ENCODE measurements at regions not wholly inside any gene's neighbourhood (a gene's known extent, or its start where the extent isn't known, plus 50 kb on each side); places are given as distances from the start of the nearest gene placed in this dataset.

DNA sequence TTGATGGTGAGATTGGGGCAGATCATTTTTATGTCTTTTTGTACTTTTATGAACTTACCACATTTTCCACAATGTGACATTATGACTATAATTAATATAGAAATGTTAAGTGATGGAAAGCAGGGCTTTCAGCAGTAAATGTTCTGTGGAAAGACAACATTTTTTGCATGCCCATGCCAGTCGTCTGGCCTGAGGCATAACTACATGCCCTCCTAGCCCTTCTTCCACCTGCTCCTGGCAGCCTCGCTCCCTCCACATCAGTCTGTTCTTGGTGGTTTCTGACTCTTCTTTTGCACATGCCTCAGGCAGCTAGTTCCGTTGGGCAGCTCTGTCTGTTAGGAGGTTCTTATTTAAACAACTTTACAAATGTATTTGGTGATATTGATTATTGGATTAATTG is 182.0 kb upstream of the TWIST2 start:
- H3K4me3 ChIP-seq (ENCODE audit: control insufficient read depth, low read depth, low read length): no peak overlapping the region
- no peak for DNase-seq (ENCODE audit: low read depth)
- TF ChIP-seq, protein P1, sequence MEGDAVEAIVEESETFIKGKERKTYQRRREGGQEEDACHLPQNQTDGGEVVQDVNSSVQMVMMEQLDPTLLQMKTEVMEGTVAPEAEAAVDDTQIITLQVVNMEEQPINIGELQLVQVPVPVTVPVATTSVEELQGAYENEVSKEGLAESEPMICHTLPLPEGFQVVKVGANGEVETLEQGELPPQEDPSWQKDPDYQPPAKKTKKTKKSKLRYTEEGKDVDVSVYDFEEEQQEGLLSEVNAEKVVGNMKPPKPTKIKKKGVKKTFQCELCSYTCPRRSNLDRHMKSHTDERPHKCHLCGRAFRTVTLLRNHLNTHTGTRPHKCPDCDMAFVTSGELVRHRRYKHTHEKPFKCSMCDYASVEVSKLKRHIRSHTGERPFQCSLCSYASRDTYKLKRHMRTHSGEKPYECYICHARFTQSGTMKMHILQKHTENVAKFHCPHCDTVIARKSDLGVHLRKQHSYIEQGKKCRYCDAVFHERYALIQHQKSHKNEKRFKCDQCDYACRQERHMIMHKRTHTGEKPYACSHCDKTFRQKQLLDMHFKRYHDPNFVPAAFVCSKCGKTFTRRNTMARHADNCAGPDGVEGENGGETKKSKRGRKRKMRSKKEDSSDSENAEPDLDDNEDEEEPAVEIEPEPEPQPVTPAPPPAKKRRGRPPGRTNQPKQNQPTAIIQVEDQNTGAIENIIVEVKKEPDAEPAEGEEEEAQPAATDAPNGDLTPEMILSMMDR (conservative IDR thresholded peaks at IDR 0.05; ENCODE audit: control insufficient read depth, insufficient read depth, low read depth, low read length): no peak

DNA sequence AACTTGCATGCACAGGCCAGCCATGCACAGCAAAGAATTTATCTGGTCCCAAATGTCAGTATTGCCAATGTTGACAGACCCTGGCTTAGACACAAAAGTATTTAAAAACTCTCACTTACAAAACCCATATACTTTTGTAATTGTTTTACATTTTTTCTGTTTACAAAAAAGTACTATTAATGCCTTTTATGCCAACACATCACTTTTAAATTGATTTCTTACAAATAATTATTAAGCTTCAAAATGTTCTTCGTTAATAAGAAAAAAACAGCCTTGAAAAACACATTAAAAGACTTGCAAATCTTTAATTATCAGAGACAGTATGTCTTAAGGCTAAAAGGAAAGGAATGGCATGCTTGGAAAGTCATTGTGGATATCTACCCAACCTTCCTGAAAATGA is 181.3 kb upstream of the TWIST2 start:
- no peak for DNase-seq (ENCODE audit: low read depth)
- no peak overlapping the region for H3K4me3 ChIP-seq (ENCODE audit: control insufficient read depth, low read depth, low read length)
- TF ChIP-seq, protein P1 (conservative IDR thresholded peaks at IDR 0.05; ENCODE audit: control insufficient read depth, insufficient read depth, low read depth, low read length): no peak

GRCh38 chr2:238667008-238667407 is 180.9 kb upstream of the TWIST2 start:
- DNase-seq (ENCODE audit: low read depth): peak; percentile 99
- H3K4me3 ChIP-seq (ENCODE audit: control insufficient read depth, low read depth, low read length): no peak overlapping the region
- TF ChIP-seq, protein P1 (conservative IDR thresholded peaks at IDR 0.05; ENCODE audit: control insufficient read depth, insufficient read depth, low read depth, low read length): no peak

DNA sequence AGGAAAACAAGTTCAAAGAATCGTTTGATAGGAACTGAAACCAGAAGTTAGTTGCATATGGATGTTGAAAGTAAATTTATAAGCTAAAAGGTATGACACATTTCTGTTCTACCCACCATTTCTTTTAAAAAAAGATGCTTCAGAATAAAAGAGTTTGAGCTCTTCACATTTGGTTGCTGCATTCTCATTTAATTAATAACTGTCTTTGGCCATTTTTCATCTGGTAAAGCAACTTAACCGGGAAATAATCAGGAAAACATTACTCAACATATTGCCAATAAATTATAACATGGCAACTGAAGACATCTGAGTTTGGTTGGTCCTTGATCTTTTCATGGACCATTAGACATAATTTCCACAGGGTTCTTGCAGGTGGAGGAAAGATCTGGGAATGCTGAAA is 180.2 kb upstream of the TWIST2 start:
- peak; percentile 39 for DNase-seq (ENCODE audit: low read depth)
- TF ChIP-seq, protein P1 (conservative IDR thresholded peaks at IDR 0.05; ENCODE audit: control insufficient read depth, insufficient read depth, low read depth, low read length): no peak
- H3K4me3 ChIP-seq (ENCODE audit: control insufficient read depth, low read depth, low read length): no peak overlapping the region

DNA sequence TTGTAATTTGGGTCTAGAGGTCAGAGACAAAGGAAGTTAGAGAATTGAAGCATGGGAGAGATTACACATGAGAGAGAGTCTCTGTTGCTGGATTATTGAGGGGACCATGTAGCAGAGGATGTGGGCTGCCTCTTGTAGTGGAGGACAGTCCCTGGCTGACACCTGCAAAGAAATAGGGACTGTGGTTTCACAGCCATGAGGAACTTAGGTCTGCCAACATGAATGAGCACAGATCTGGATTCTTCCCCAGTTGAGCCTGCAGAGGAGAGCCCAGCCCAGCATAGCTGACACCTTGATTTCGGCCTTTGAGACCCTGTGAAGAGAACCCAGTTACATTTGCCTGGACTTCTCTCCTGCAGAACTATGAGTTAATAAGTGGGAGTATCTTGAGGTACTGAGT is 179.5 kb upstream of the TWIST2 start:
- DNase-seq (ENCODE audit: low read depth): no peak
- no peak overlapping the region for H3K4me3 ChIP-seq (ENCODE audit: control insufficient read depth, low read depth, low read length)
- TF ChIP-seq, protein P1 (conservative IDR thresholded peaks at IDR 0.05; ENCODE audit: control insufficient read depth, insufficient read depth, low read depth, low read length): no peak

DNA sequence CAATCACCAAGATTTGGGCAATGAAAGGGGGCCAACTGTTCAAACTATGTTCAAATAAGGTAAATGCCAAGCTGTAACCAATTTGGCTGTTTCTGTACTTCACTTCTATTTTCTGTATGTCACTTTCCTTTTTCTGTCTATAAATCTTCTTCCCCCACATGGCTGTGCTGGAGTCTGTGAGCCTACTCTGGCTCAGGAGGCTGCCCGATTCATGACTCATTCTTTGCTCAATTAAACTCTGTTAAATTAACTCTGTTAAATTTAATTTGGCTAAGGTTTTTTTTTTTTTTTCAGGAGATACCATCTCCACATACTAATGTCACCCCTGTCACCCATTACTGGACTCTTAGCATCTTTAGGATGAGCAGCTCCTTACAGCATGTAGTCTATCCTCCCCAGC is 178.8 kb upstream of the TWIST2 start:
- peak; percentile 73 for DNase-seq (ENCODE audit: low read depth)
- H3K4me3 ChIP-seq (ENCODE audit: control insufficient read depth, low read depth, low read length): no peak overlapping the region
- TF ChIP-seq, protein P1 (conservative IDR thresholded peaks at IDR 0.05; ENCODE audit: control insufficient read depth, insufficient read depth, low read depth, low read length): no peak

- TF ChIP-seq, protein P1 (conservative IDR thresholded peaks at IDR 0.05; ENCODE audit: control insufficient read depth, insufficient read depth, low read depth, low read length): no peak
Measured at GRCh38 chr2:238669581-238670080, 178.3 kb upstream of the TWIST2 start.

More at GRCh38 chr2:238669581-238670080, 178.3 kb upstream of the TWIST2 start:
- H3K4me3 ChIP-seq (ENCODE audit: control insufficient read depth, low read depth, low read length): no peak overlapping the region
- DNase-seq (ENCODE audit: low read depth): peak; percentile 67
